ENCODE measurements at regions not wholly inside any gene's neighbourhood (a gene's known extent, or its start where the extent isn't known, plus 50 kb on each side); places are given as distances from the start of the nearest gene placed in this dataset.

GRCh38 chr7:97680622-97681021 lies 51.3 kb upstream of the TAC1 start:
- TF ChIP-seq ZNF114 (CRISPR knock-in tag; IDR thresholded peaks at IDR 0.05) (no peak), CREB1 (CRISPR knock-in tag; IDR thresholded peaks at IDR 0.05; ENCODE audit: low read depth) (no peak), CTCF (conservative IDR thresholded peaks at IDR 0.05; ENCODE audit: low read depth in 2 of 2) (no peak), REST (IDR thresholded peaks at IDR 0.05; ENCODE audit: unreplicated experiment) (no peak), POLR2AphosphoS5 (IDR thresholded peaks at IDR 0.05; ENCODE audit: low read depth) (no peak), ZNF462 (CRISPR knock-in tag; IDR thresholded peaks at IDR 0.05) (no peak), ETS1 (IDR thresholded peaks at IDR 0.05) (no peak), ZNF331 (CRISPR knock-in tag; IDR thresholded peaks at IDR 0.05; ENCODE audit: low read depth) (no peak), JUNB (IDR thresholded peaks at IDR 0.05; ENCODE audit: unreplicated experiment) (no peak), EZH2phosphoT487 (IDR thresholded peaks at IDR 0.05; ENCODE audit: unreplicated experiment) (no peak), NANOG (IDR thresholded peaks at IDR 0.05; ENCODE audit: borderline replicate concordance) (no peak), EZH2 (IDR thresholded peaks at IDR 0.05; ENCODE audit: low read depth, unreplicated experiment) (no peak), STAT1 (IDR thresholded peaks at IDR 0.05; ENCODE audit: unreplicated experiment) (no peak)
- no peak overlapping the region for H3K27ac ChIP-seq (ENCODE audit: low read depth)
- H3K27me3 ChIP-seq (ENCODE audit: insufficient read depth) = no peaks in the 10 kb centered on the region
- no peaks in the 10 kb centered on the region for H3K27me3 Mint-ChIP-seq (ENCODE audit: insufficient read depth, low read depth, poor library complexity)
- no peak for ATAC-seq
- DNase-seq (ENCODE audit: low spot score) = no peak
- H3K36me3 Mint-ChIP-seq (ENCODE audit: low read depth) = no peaks in the 10 kb centered on the region
- H3K9me3 Mint-ChIP-seq = no peaks in the 10 kb centered on the region
- no peak overlapping the region for H3K4me3 ChIP-seq
- no peak overlapping the region for H2AFZ ChIP-seq
- no peak overlapping the region for H3K4me3 Mint-ChIP-seq
- no peaks in the 10 kb centered on the region for H3F3A ChIP-seq (replicated peaks; ENCODE audit: low read depth)
- no peaks in the 10 kb centered on the region for H4K20me1 ChIP-seq (replicated peaks; ENCODE audit: insufficient read depth)
- no peaks in the 10 kb centered on the region for H3K9me2 ChIP-seq (ENCODE audit: insufficient read depth)
- H3K79me2 ChIP-seq (replicated peaks; ENCODE audit: insufficient read depth) = no peaks in the 10 kb centered on the region
- no peaks in the 10 kb centered on the region for H3K36me3 ChIP-seq (ENCODE audit: insufficient read depth)
- H3K4me1 Mint-ChIP-seq = no peaks in the 10 kb centered on the region; the same call in 2 of the 3 replicates
- H3K27ac Mint-ChIP-seq = no peak overlapping the region
- no peaks in the 10 kb centered on the region for H3K4me1 ChIP-seq (ENCODE audit: insufficient read depth)
- no peak overlapping the region for H3K4me2 ChIP-seq

Data from GM23338 (cell line).